Body of pancreas (tissue), 4 donors: ENCODE measurements at regions not wholly inside any gene's neighbourhood (a gene's known extent, or its start where the extent isn't known, plus 50 kb on each side); places are given as distances from the start of the nearest gene placed in this dataset.

Experiments
- POLR2A ChIP-seq, 3 donors: fragments of 450-650 bp; IDR thresholded peaks; one replicate each; pipeline ENCODE4 v1.6.1; 2016; ENCODE audit warnings: antibody characterized with exemption in 3 of 3, mild to moderate bottlenecking in 2 of 3
- TF ChIP-seq, protein P1 (sequence below), 7 experiments: fragments of 450-650 bp in 4 of 7; fragments of 200-600 bp in 3 of 7; sonication (generic) in 3 of 7; IDR thresholded peaks; one replicate each; pipeline ENCODE4 v1.5.1; 2016 to 2019; ENCODE audit warnings: antibody characterized with exemption in 7 of 7

DNA sequence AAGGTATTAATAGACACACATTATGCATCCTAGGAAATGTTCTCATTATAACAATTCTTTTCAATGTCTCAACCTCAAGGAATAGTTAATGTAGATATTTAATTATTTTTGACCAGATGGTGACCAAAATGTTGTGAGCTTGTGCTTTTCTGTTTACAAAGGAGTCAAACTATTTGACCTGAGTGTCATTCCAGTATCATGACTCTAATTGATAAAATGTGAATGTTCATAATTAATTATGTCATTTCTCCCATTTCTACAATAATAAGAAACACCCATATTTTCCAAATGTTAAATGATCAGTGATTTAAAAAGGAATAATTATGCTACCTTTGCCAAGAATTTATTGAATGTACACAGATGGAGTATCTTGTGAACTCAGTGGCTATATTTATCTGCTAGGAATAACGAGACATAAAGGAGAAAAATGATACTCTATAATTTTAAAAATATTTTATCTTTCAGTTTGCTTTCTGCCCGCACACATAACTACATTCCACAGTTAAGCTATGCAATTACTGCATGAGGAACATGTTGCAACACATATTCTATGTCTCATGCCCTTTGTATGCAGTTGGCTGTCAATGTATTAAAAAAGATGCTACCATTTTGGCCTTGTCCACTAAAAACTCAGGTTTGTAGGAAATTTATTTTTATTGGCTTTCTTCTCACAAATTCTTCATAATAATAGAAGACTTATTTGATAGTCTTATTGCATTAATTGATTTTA, 376.7 kb upstream of the CCDC179 start:
- TF ChIP-seq POLR2A (IDR thresholded peaks at IDR 0.05): no peak
- TF ChIP-seq, protein P1, sequence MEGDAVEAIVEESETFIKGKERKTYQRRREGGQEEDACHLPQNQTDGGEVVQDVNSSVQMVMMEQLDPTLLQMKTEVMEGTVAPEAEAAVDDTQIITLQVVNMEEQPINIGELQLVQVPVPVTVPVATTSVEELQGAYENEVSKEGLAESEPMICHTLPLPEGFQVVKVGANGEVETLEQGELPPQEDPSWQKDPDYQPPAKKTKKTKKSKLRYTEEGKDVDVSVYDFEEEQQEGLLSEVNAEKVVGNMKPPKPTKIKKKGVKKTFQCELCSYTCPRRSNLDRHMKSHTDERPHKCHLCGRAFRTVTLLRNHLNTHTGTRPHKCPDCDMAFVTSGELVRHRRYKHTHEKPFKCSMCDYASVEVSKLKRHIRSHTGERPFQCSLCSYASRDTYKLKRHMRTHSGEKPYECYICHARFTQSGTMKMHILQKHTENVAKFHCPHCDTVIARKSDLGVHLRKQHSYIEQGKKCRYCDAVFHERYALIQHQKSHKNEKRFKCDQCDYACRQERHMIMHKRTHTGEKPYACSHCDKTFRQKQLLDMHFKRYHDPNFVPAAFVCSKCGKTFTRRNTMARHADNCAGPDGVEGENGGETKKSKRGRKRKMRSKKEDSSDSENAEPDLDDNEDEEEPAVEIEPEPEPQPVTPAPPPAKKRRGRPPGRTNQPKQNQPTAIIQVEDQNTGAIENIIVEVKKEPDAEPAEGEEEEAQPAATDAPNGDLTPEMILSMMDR (IDR thresholded peaks at IDR 0.05): no peak
